ENCODE measurements at regions not wholly inside any gene's neighbourhood (a gene's known extent, or its start where the extent isn't known, plus 50 kb on each side); places are given as distances from the start of the nearest gene placed in this dataset.
"Not testable (repeated sequence)": the region's sequence is repeated elsewhere in the genome, so short reads cannot be mapped to it uniquely, and the experiment has no call there.

- not testable (repeated sequence) for TF ChIP-seq POLR2A, CTCF, EP300 (IDR thresholded peaks at IDR 0.05)
Measured at GRCh38 chr13:25019741-25020140, 76.2 kb upstream of the PABPC3 start.
